Mononuclear cell (primary cell): ENCODE measurements at regions not wholly inside any gene's neighbourhood (a gene's known extent, or its start where the extent isn't known, plus 50 kb on each side); places are given as distances from the start of the nearest gene placed in this dataset.

Experiments
- H3K27me3 ChIP-seq: 2 replicates; pipeline ENCODE4 v1.6.0; 2011; ENCODE audit warnings: low read length, control low read depth; ENCODE audit not compliant: insufficient read depth
- H3K4me1 ChIP-seq: 2 replicates; pipeline ENCODE4 v1.5.1; 2011; ENCODE audit warnings: mild to moderate bottlenecking, low read length, control low read depth; ENCODE audit not compliant: insufficient read depth
- H3K4me3 ChIP-seq: 2 replicates; pipeline ENCODE4 v1.5.1; 2011; ENCODE audit warnings: mild to moderate bottlenecking, low read length, moderate library complexity
- H3K9me3 ChIP-seq: 2 replicates; pipeline ENCODE4 v1.5.1; 2011; ENCODE audit warnings: low read depth, mild to moderate bottlenecking, control low read depth, low read length

- Histone ChIP-seq H3K27me3 (no peaks in the 10 kb centered on the region), H3K9me3 (no peaks in the 10 kb centered on the region), H3K4me3 (no peak overlapping the region), H3K4me1 (no peaks in the 10 kb centered on the region)
Measured at GRCh38 chr12:116478243-116478773, 80.9 kb upstream of the MAP1LC3B2 start.

GRCh38 chr12:116480210-116480810 lies 78.9 kb upstream of the MAP1LC3B2 start:
- no peak overlapping the region for H3K4me3 ChIP-seq
- H3K9me3 ChIP-seq = no peaks in the 10 kb centered on the region
- H3K27me3 ChIP-seq = no peaks in the 10 kb centered on the region
- no peaks in the 10 kb centered on the region for H3K4me1 ChIP-seq

DNA sequence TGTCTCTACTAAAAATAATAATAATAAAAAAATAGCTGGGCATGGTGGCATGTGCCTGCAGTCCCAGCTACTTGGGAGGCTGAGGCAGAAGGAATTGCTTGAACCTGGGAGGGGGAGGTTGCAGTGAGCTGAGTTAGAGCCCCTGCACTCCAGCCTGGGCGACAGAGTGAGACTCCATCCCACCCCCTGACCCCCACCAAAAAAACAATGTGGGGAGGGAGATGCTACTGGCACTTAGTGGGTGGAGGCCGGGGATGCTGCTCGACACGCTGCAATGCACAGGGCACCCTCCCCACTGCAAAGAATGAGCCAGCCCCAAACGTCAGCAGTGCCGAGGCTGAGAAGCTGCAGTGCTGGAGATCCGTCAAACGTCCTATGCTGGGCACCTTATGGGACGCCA lies 77.5 kb upstream of the MAP1LC3B2 start:
- no peak overlapping the region for H3K4me3 ChIP-seq
- no peaks in the 10 kb centered on the region for H3K4me1 ChIP-seq
- no peaks in the 10 kb centered on the region for H3K9me3 ChIP-seq
- no peaks in the 10 kb centered on the region for H3K27me3 ChIP-seq

- no peaks in the 10 kb centered on the region for H3K4me1 ChIP-seq
- no peak overlapping the region for H3K4me3 ChIP-seq
- no peaks in the 10 kb centered on the region for H3K9me3 ChIP-seq
- H3K27me3 ChIP-seq = no peaks in the 10 kb centered on the region
Measured at GRCh38 chr12:116482179-116482578, 77.0 kb upstream of the MAP1LC3B2 start.

- H3K4me1 ChIP-seq = no peaks in the 10 kb centered on the region
- no peaks in the 10 kb centered on the region for H3K9me3 ChIP-seq
- H3K4me3 ChIP-seq = no peak overlapping the region
- H3K27me3 ChIP-seq = no peaks in the 10 kb centered on the region
Measured at GRCh38 chr12:116482859-116483258, 76.3 kb upstream of the MAP1LC3B2 start.

DNA sequence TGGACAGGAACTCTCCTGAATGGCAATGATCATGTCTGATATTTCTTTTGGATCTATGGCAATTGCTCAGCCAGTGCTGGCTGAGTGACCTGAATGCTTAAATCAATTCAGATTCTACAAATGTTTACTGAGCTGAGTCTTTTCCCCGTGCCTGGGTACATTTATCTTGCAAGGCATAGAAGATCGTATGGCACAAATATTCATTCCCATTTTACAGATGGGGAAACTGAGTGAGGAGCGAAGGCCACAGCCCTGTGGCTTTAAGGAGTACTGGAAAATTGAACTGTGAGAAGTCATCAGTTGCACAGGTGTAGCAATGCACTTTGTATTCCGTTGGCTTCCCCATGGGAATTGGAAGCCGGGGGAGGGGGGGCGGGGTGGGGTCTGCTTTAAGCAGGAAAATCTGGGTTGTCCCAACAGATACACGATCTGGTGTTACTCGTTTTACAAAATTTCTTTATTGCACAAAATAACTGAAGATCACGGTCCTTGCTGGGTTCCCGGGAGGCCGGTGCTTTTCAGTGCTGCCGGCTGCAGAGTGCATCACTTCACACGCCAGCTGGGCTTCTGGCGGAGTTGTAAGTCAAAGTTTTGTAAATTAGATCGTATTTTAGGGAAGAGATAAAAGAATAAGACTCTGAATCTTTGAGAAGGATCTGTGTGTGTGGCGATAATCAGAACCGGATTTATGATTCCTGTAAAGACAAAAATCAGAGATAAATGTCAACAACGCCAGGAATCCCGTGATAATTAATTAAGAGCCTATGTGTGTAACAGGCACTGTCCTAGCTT lies 75.0 kb upstream of the MAP1LC3B2 start:
- H3K27me3 ChIP-seq = no peaks in the 10 kb centered on the region
- no peak overlapping the region for H3K4me3 ChIP-seq
- H3K9me3 ChIP-seq = no peaks in the 10 kb centered on the region
- H3K4me1 ChIP-seq = no peaks in the 10 kb centered on the region

DNA sequence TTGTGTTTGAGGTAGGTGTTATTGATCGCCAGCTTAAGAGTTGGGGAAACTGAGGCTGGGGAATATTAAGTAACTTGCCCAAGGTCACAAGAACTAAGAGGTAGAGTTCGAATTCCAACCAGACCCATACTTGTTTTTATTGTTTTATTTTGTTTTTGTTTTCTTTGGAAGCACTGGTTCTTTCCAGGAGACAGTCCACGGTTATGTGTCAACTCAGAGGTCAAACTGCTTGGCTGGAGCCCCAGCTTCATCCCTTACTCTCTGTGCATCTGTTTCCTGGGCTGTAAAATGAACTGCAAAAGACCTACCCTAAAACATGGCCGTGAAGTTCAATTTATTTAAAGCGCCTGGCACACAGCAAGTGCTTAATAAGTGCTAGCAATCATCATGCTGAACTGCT lies 74.4 kb upstream of the MAP1LC3B2 start:
- Histone ChIP-seq H3K4me3 (no peak overlapping the region), H3K4me1 (no peaks in the 10 kb centered on the region), H3K9me3 (no peaks in the 10 kb centered on the region)

DNA sequence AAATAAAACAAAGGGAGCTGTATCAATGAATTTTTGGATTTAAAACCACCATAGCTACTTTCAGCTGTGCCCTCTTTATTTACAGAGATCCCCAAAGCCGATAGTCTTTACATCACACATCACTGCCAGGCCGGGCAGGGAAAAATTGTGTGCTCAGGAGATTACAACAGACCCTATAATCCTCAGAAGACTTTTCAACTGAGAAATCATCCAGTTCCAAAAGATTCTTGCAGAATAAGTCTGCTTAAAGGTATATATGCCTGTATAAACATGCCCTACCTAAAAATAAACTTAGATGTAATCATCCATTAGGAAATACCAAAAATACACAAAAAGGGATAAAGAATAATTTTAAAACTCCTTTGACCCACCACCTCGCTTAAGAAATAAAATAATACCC lies 70.1 kb upstream of the MAP1LC3B2 start:
- Histone ChIP-seq H3K27me3 (no peaks in the 10 kb centered on the region), H3K9me3 (no peaks in the 10 kb centered on the region), H3K4me1 (no peaks in the 10 kb centered on the region), H3K4me3 (no peak overlapping the region)

More for the DNA sequence above, 74.4 kb upstream of the MAP1LC3B2 start:
- no peaks in the 10 kb centered on the region for H3K27me3 ChIP-seq

DNA sequence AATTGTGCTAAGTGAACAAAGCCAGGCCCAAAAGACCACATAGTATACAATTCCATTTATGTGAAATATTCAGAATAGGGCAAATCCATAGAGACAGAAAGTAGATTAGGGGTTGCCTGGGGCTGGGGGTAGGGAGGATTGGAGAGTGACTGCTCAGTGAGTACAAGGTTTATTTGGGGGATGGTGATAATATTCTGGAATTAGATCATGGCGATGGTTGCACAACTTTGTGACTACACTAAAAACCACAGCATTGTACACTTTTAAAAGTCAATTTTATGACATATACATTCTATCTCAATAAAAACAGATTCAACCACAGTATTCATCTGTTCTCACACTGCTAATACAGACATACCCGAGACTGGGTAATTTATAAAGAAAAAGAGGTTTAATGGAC lies 68.7 kb upstream of the MAP1LC3B2 start:
- Histone ChIP-seq H3K4me3 (no peak overlapping the region), H3K9me3 (no peaks in the 10 kb centered on the region)

DNA sequence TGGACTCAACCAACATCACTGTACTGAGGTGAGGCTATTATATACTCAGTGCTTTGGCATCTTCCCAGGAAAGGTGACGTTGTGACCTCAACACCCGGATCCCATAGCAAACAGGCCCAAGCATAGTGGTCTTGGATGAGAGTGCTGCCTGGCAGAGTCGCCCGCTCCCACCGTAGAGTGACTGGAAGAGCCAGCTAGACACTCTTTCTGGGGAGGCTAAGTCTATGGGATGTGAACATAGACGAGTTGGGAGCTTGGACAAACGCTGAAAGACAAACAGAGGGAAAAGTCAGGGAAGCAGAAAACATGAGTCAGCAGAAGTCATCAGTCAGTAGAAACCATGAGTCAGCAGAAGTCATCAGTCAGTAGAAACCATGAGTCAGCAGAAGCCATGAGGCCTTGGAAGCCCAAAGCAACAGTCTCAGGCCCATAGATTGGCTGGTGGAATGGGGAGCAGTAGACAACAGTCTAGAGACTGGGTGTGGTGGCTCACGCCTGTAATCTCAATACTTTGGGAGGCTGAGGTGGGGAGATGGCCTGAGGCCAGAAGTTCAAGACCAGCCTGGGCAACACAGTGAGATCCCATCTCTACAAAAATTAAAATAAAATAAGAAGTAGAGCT lies 66.4 kb upstream of the MAP1LC3B2 start:
- Histone ChIP-seq H3K9me3 (no peaks in the 10 kb centered on the region), H3K4me3 (no peak overlapping the region), H3K27me3 (no peaks in the 10 kb centered on the region), H3K4me1 (no peaks in the 10 kb centered on the region)

More for the DNA sequence above, 68.7 kb upstream of the MAP1LC3B2 start:
- no peaks in the 10 kb centered on the region for H3K27me3 ChIP-seq
- no peaks in the 10 kb centered on the region for H3K4me1 ChIP-seq

- no peaks in the 10 kb centered on the region for H3K27me3 ChIP-seq
- no peaks in the 10 kb centered on the region for H3K9me3 ChIP-seq
- no peak overlapping the region for H3K4me3 ChIP-seq
- no peaks in the 10 kb centered on the region for H3K4me1 ChIP-seq
Measured at GRCh38 chr12:116495260-116495659, 63.9 kb upstream of the MAP1LC3B2 start.

GRCh38 chr12:116497051-116497591 lies 62.1 kb upstream of the MAP1LC3B2 start:
- Histone ChIP-seq H3K4me3 (no peak overlapping the region), H3K27me3 (no peaks in the 10 kb centered on the region), H3K9me3 (no peaks in the 10 kb centered on the region), H3K4me1 (no peaks in the 10 kb centered on the region)

- H3K4me1 ChIP-seq = no peaks in the 10 kb centered on the region
- no peaks in the 10 kb centered on the region for H3K9me3 ChIP-seq
- H3K4me3 ChIP-seq = no peak overlapping the region
- no peaks in the 10 kb centered on the region for H3K27me3 ChIP-seq
Measured at GRCh38 chr12:116498471-116498870, 60.7 kb upstream of the MAP1LC3B2 start.

DNA sequence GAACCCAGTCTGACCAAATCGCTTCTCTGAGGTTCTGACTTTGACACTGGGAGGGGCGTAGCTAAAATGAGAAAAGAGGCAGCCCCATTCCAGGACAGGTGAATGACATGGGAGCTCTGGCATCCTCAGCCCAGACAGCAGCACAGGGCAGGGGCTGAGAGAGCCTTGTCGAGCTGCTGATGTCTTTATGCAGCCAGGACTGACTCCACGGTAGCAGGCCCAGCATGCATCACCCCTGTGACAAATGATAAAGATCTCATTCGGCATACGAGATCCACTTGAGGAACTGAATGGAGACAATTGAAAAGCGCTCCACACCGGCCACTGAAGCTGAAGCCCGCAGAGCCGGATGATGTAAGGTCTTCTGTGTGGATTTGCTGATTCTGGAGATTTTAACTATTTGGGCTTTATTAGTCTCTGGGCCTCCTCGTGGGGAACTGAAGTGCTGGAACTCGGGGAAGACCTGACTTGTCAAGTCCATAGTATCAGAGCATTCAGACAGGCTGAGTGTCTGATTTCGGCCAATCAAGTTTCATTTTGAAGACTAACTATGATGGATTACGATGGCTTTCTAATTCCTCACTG lies 56.9 kb upstream of the MAP1LC3B2 start:
- Histone ChIP-seq H3K4me3 (no peak overlapping the region), H3K4me1 (no peaks in the 10 kb centered on the region), H3K27me3 (peaks cover 6% of the 10 kb centered on the region), H3K9me3 (no peaks in the 10 kb centered on the region)

GRCh38 chr12:116502989-116503496 lies 56.1 kb upstream of the MAP1LC3B2 start:
- Histone ChIP-seq H3K27me3 (peaks cover 6% of the 10 kb centered on the region), H3K4me3 (no peak overlapping the region), H3K9me3 (no peaks in the 10 kb centered on the region), H3K4me1 (peaks cover 5% of the 10 kb centered on the region)
